Adrenal gland (tissue), 5 donors: ENCODE measurements at regions not wholly inside any gene's neighbourhood (a gene's known extent, or its start where the extent isn't known, plus 50 kb on each side); places are given as distances from the start of the nearest gene placed in this dataset.

Experiments used
- POLR2A ChIP-seq, 2 donors: fragments of 450-650 bp; IDR thresholded peaks; one replicate each; pipeline ENCODE4 v1.6.1; 2017; ENCODE audit warnings: antibody characterized with exemption in 2 of 2, mild to moderate bottlenecking in 2 of 2, moderate library complexity in 1 of 2
- TF ChIP-seq, protein P1 (sequence below), 6 experiments: fragments of 450-650 bp in 4 of 6; fragments of 200-600 bp in 2 of 6; sonication (generic) in 1 of 6; IDR thresholded peaks; 1 replicate in 5 of 6; 2 replicates in 1 of 6; pipeline versions ENCODE4 v1.5.1 to v1.8.0; 2016 to 2021; ENCODE audit warnings: antibody characterized with exemption in 6 of 6, mild to moderate bottlenecking in 2 of 6, moderate library complexity in 1 of 6
- donor health status: DM: no; HTN: no; CAD: no.

DNA sequence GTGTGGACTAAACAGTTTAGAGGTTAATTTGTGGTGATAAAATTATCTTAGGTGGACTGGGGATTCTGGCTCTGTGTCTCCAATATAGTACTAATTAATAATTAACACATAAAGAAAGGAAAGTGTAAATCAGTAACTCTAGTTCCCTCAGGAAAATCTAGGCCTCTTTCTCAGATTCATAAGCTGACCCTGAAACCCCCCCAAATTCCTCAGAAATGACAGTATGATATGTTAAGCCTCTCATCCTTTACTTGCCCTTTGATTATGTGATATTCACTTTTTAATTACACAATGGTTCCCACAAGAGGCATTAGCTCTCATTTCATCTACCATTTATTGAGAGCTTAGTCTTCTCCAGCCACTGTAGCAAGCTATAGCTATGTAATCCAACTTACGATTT is 636.2 kb upstream of the SEMA6A start:
- TF ChIP-seq, protein P1, sequence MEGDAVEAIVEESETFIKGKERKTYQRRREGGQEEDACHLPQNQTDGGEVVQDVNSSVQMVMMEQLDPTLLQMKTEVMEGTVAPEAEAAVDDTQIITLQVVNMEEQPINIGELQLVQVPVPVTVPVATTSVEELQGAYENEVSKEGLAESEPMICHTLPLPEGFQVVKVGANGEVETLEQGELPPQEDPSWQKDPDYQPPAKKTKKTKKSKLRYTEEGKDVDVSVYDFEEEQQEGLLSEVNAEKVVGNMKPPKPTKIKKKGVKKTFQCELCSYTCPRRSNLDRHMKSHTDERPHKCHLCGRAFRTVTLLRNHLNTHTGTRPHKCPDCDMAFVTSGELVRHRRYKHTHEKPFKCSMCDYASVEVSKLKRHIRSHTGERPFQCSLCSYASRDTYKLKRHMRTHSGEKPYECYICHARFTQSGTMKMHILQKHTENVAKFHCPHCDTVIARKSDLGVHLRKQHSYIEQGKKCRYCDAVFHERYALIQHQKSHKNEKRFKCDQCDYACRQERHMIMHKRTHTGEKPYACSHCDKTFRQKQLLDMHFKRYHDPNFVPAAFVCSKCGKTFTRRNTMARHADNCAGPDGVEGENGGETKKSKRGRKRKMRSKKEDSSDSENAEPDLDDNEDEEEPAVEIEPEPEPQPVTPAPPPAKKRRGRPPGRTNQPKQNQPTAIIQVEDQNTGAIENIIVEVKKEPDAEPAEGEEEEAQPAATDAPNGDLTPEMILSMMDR (IDR thresholded peaks at IDR 0.05): no peak
- TF ChIP-seq POLR2A (IDR thresholded peaks at IDR 0.05): no peak
